Fibroblast of lung (primary cell): ENCODE measurements at regions not wholly inside any gene's neighbourhood (a gene's known extent, or its start where the extent isn't known, plus 50 kb on each side); places are given as distances from the start of the nearest gene placed in this dataset.

Experiments used
- DNase-seq, 2 donors: peaks; one replicate each; pipeline versions ENCODE4 v3.0.0 to v3.0.0-alpha.2; 2010; ENCODE audit warnings: low read depth in 2 of 2
- H2AFZ ChIP-seq: 2 replicates; pipeline ENCODE4 v1.5.1; 2012; ENCODE audit warnings: low read length, control low read depth, inconsistent platforms
- H3K27ac ChIP-seq: 2 replicates; pipeline ENCODE4 v1.5.1; 2011; ENCODE audit warnings: low read length, control low read depth; ENCODE audit not compliant: insufficient read depth
- H3K27me3 ChIP-seq: 2 replicates; pipeline ENCODE4 v1.5.1; 2011; ENCODE audit warnings: mild to moderate bottlenecking, low read length; ENCODE audit not compliant: control insufficient read depth, insufficient read depth
- H3K36me3 ChIP-seq: 2 replicates; pipeline ENCODE4 v1.5.1; 2011; ENCODE audit warnings: low read length; ENCODE audit not compliant: control insufficient read depth, insufficient read depth
- H3K4me1 ChIP-seq: 2 replicates; pipeline ENCODE4 v1.5.1; 2011; ENCODE audit warnings: low read length; ENCODE audit not compliant: control insufficient read depth, insufficient read depth; ENCODE audit errors: extremely low read depth
- H3K4me2 ChIP-seq: 2 replicates; pipeline ENCODE4 v1.5.1; 2011; ENCODE audit warnings: low read length, control low read depth; ENCODE audit not compliant: insufficient read depth; ENCODE audit errors: extremely low read depth
- H3K4me3 ChIP-seq, 4 experiments: fragments of 200-600 bp in 1 of 4; sonication (generic) in 1 of 4; replicated peaks in 1 of 4; 2 replicates each; pipeline ENCODE4 v1.5.1; 2011 to 2016; ENCODE audit warnings: low read length in 4 of 4, low read depth in 3 of 4, mild to moderate bottlenecking in 3 of 4, control low read depth in 2 of 4, inconsistent platforms in 1 of 4, mixed read lengths in 1 of 4; ENCODE audit not compliant: insufficient read depth in 1 of 4; ENCODE audit errors: control extremely low read depth in 1 of 4
- H3K79me2 ChIP-seq: 2 replicates; pipeline ENCODE4 v1.5.1; 2012; ENCODE audit warnings: mild to moderate bottlenecking, low read length, inconsistent platforms; ENCODE audit not compliant: control insufficient read depth, insufficient read depth
- H3K9ac ChIP-seq: 2 replicates; pipeline ENCODE4 v1.5.1; 2011; ENCODE audit warnings: mild to moderate bottlenecking, low read length, control low read depth; ENCODE audit not compliant: insufficient read depth
- H3K9me3 ChIP-seq: 2 replicates; pipeline ENCODE4 v1.5.1; 2012; ENCODE audit warnings: low read depth, low read length; ENCODE audit not compliant: control insufficient read depth, insufficient read depth
- H4K20me1 ChIP-seq: 2 replicates; pipeline ENCODE4 v1.5.1; 2011; ENCODE audit warnings: low read length; ENCODE audit not compliant: control insufficient read depth, insufficient read depth; ENCODE audit errors: extremely low read depth
- EZH2 ChIP-seq: IDR thresholded peaks from 2 replicates; pipeline ENCODE4 v1.5.1; 2012; ENCODE audit warnings: low read length, control low read depth, mild to moderate bottlenecking; ENCODE audit errors: missing control alignments
- TF ChIP-seq, protein P1 (sequence below), 2 donors: IDR thresholded peaks in 1 of 2; conservative IDR thresholded peaks in 1 of 2; 1 replicate in 1 of 2; 2 replicates in 1 of 2; pipeline ENCODE4 v1.5.1; 2011 to 2012; ENCODE audit warnings: low read length in 2 of 2, control low read depth in 1 of 2, inconsistent platforms in 1 of 2, low read depth in 1 of 2, mild to moderate bottlenecking in 1 of 2

DNA sequence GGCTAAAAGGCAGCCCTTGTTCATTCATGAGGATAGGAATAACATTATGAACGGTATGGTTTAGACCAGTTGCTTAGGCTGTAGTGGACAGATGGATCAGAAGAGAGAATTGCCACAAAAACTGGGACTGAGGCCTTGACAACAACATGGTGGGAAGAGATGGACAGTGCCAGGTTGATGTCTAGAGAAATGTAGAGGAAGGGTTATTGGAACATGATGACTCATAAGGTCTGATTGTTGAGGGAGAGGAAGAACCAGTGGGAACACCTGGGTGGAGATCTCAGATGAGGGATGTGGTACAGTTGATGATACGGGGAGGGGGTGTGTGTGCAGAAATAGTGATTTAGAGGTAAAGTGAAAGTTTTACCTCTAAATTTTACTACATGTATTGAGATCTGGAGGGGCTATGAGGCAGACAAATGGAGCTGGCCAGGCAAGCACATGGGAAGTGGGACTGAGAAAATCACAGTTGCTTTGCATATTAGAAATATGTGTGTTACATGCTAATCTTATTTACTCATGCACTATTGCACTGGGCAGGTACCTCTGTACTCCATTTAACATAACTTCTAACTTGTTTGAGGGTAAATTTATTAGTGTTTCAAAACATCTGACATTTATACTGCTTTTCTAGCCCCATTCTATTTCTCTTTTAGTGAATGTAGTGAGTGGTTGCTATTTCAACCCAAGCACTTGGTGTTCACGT lies 65.6 kb downstream of the PLCE1 start:
- no peaks in the 10 kb centered on the region for H3K27me3 ChIP-seq
- H3K27ac ChIP-seq = no peak overlapping the region
- no peaks in the 10 kb centered on the region for H4K20me1 ChIP-seq
- H3K4me1 ChIP-seq = no peaks in the 10 kb centered on the region
- no peak overlapping the region for H3K4me3 ChIP-seq
- no peak overlapping the region for H3K9ac ChIP-seq
- H3K9me3 ChIP-seq = no peaks in the 10 kb centered on the region
- H3K79me2 ChIP-seq = no peaks in the 10 kb centered on the region
- H3K4me2 ChIP-seq = no peak overlapping the region
- TF ChIP-seq EZH2 = no peak
- TF ChIP-seq, protein P1, sequence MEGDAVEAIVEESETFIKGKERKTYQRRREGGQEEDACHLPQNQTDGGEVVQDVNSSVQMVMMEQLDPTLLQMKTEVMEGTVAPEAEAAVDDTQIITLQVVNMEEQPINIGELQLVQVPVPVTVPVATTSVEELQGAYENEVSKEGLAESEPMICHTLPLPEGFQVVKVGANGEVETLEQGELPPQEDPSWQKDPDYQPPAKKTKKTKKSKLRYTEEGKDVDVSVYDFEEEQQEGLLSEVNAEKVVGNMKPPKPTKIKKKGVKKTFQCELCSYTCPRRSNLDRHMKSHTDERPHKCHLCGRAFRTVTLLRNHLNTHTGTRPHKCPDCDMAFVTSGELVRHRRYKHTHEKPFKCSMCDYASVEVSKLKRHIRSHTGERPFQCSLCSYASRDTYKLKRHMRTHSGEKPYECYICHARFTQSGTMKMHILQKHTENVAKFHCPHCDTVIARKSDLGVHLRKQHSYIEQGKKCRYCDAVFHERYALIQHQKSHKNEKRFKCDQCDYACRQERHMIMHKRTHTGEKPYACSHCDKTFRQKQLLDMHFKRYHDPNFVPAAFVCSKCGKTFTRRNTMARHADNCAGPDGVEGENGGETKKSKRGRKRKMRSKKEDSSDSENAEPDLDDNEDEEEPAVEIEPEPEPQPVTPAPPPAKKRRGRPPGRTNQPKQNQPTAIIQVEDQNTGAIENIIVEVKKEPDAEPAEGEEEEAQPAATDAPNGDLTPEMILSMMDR (conservative IDR thresholded peaks at IDR 0.05 in 1 of 2, IDR thresholded peaks at IDR 0.05 in 1 of 2; ENCODE audit: low read depth in 1 of 2, low read length in 2 of 2) = no peak
- no peak for DNase-seq
- no peak overlapping the region for H2AFZ ChIP-seq
- no peaks in the 10 kb centered on the region for H3K36me3 ChIP-seq

DNA sequence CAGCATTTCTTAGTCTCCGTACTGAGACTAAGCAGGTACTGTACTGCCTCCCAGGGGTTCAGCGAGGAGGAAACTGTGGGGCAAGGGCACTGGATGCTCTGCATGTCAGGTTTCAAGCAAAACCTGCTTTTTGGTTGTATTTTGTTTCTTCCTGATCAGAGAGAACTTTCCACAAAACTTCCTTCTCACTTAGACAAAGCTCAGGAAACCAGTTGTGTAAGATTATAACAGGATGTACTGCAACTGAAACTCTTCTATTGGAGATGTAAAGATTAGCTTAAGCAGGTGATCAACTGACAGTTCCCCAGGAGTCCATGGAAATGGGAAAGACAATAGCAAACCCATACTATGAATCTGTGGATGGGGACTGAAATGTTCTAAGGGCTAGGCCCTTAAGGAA lies 67.3 kb downstream of the PLCE1 start:
- H3K4me3 ChIP-seq = no peak overlapping the region
- no peak overlapping the region for H2AFZ ChIP-seq
- TF ChIP-seq, protein P1 (conservative IDR thresholded peaks at IDR 0.05 in 1 of 2, IDR thresholded peaks at IDR 0.05 in 1 of 2; ENCODE audit: low read depth in 1 of 2, low read length in 2 of 2) = no peak
- TF ChIP-seq EZH2 = no peak
- no peak overlapping the region for H3K27ac ChIP-seq
- no peak overlapping the region for H3K9ac ChIP-seq
- H3K9me3 ChIP-seq = no peaks in the 10 kb centered on the region
- no peaks in the 10 kb centered on the region for H3K79me2 ChIP-seq
- H3K27me3 ChIP-seq = no peaks in the 10 kb centered on the region
- H3K36me3 ChIP-seq = no peaks in the 10 kb centered on the region
- H3K4me2 ChIP-seq = no peak overlapping the region
- H3K4me1 ChIP-seq = no peaks in the 10 kb centered on the region
- no peaks in the 10 kb centered on the region for H4K20me1 ChIP-seq
- DNase-seq = no peak

DNA sequence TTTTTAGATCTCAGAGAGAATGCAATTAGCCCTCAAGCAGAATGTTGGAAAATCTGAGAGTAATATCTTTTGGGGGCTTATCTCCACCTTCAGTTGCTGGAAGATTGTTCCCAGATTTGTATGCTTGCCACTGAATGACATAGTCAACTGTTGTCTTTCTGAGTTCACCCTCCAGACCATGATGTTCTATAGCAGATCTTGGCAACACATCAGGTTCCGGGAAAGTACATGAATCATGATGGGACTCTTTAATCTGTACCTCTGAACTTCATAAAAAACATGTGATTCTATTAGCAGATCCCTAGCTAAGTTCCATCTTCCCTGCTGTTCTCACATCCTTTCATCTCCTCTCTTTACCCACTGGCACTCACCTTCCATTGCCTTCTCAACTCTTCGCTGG lies 68.9 kb downstream of the PLCE1 start:
- Histone ChIP-seq H3K4me3 (no peak overlapping the region), H3K79me2 (no peaks in the 10 kb centered on the region), H3K9ac (no peak overlapping the region), H3K4me2 (no peak overlapping the region), H3K27me3 (no peaks in the 10 kb centered on the region), H3K27ac (no peak overlapping the region), H2AFZ (no peak overlapping the region), H3K9me3 (no peaks in the 10 kb centered on the region), H4K20me1 (no peaks in the 10 kb centered on the region), H3K4me1 (no peaks in the 10 kb centered on the region), H3K36me3 (no peaks in the 10 kb centered on the region)
- no peak for TF ChIP-seq EZH2
- TF ChIP-seq, protein P1 (conservative IDR thresholded peaks at IDR 0.05 in 1 of 2, IDR thresholded peaks at IDR 0.05 in 1 of 2; ENCODE audit: low read depth in 1 of 2, low read length in 2 of 2) = no peak
- no peak for DNase-seq
